ENCODE measurements at regions not wholly inside any gene's neighbourhood (a gene's known extent, or its start where the extent isn't known, plus 50 kb on each side); places are given as distances from the start of the nearest gene placed in this dataset.

- DNase-seq (ENCODE audit: low spot score): no peak
- ATAC-seq: no peak
These were observed 58.2 kb downstream of the ESM1 start for GRCh38 chr5:54927097-54927746.

DNA sequence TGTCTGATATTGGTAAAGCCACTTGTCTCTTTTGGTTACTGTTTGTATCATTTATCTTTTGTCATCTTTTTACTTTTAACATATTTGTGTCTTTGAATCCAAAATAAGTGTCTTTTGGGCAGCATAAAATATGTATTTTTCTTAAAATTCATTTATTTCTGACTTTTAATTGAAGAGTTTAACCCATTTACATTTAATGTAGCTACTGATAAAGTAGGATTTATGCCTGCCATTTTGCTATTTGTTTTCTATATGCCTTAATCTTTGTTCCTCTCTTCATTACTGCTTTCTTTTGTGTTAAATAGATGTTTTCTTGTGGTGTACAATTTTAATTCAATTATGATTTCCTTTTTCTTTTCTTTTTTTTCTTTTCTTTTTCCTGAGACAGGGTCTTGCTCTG lies 60.9 kb downstream of the ESM1 start:
- ATAC-seq: no peak

GRCh38 chr5:54917323-54917722 lies 68.1 kb downstream of the ESM1 start:
- DNase-seq (ENCODE audit: low spot score) (no peak), ATAC-seq (no peak)

More for the DNA sequence above, 60.9 kb downstream of the ESM1 start:
- DNase-seq (ENCODE audit: low spot score): no peak

DNA sequence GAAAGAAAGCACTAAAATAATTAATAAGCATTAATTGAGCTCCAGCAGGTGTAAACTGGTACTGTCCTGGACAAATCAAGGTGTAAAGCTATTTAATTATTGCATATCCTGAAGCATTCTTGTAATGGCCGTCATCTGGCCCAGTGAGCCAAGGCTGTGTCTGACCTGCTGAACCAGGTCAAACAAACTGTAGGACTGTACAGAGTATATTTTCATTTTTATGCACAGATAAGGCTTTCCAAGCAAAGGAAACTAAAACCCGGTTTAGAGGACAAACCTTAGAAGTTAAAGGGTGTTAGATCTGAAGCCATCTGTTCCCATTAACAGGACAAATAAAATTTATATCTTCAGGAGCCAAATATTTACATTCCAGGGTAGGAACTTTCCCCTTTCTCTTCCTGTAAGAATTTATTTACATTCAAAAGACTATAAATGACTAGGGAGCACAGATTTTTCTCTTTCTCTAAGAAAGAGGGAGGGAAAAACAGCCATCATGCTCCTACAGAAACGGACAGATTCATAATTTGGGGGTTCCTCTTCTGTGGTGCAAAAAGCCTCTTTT lies 69.8 kb downstream of the ESM1 start:
- ATAC-seq (no peak), DNase-seq (ENCODE audit: low spot score) (no peak)

- ATAC-seq (no peak), DNase-seq (ENCODE audit: low spot score) (no peak)
These were observed 73.4 kb downstream of the ESM1 start for GRCh38 chr5:54912021-54912420.

GRCh38 chr5:54909911-54910870 lies 75.2 kb downstream of the ESM1 start:
- no peak for ATAC-seq
- no peak for DNase-seq (ENCODE audit: low spot score)

GRCh38 chr5:54908774-54909525 lies 76.4 kb downstream of the ESM1 start:
- no peak for DNase-seq (ENCODE audit: low spot score)
- ATAC-seq: no peak

DNA sequence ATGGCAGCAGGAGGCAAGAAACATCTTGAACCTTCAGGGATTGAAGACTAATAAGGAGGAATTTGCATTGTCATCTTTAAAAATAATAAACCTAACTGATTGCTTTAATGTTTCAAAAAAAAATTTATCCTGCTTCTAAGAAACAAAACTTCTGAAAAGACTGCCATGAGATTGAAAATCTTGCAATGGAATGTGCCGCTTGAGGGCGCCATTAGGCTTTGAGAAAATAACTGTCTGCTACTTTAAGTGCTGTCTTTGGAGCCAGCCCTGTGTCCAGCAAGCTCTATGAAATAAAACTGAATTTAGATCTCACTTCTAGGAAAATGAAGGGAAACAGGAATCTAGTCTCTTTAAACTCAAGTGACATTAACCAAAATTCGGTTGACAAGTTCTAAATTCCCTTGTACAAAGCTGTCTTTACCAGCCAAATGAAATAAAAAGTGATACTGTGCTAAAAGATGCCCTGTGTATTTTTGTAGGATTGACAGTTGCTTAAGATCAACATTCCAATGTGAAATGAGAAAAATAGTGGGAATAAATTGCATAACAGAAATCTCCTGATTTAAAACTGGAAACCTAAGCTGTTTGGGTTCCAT lies 79.4 kb downstream of the ESM1 start:
- no peak for DNase-seq (ENCODE audit: low spot score)
- ATAC-seq: peak; percentile 73

DNA sequence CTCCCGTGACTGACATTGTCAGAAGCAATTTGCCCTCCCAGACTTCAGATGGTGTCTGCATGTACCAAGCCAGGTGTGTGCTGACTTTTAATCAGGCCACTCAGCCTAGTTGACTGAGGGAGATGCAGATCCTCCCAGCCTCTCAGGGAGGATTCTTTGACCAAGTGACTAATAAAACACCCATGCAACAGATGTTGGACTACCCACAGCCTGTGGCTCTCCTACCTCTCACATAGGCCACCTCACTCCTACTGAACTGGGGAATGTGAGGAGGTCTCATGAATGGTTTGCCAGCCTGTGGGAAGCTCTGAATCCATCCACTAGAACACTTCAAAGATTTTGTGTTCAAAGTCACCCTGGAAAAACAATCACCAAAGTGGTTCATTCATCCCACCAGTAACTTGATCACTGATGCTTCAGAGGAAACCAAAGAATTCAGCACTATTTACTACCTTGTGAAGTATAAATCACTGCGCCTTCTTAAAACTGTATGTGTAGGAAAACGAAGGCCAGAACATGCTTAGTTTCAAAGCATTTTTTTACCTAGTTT lies 80.1 kb downstream of the ESM1 start:
- DNase-seq (ENCODE audit: low spot score) (no peak), ATAC-seq (no peak)

- DNase-seq (ENCODE audit: low spot score): no peak
- ATAC-seq: peak; percentile 73
These were observed 81.0 kb downstream of the ESM1 start for GRCh38 chr5:54904425-54904824.

- DNase-seq (ENCODE audit: low spot score): no peak
- no peak for ATAC-seq
These were observed 82.5 kb downstream of the ESM1 start for GRCh38 chr5:54902791-54903473.

DNA sequence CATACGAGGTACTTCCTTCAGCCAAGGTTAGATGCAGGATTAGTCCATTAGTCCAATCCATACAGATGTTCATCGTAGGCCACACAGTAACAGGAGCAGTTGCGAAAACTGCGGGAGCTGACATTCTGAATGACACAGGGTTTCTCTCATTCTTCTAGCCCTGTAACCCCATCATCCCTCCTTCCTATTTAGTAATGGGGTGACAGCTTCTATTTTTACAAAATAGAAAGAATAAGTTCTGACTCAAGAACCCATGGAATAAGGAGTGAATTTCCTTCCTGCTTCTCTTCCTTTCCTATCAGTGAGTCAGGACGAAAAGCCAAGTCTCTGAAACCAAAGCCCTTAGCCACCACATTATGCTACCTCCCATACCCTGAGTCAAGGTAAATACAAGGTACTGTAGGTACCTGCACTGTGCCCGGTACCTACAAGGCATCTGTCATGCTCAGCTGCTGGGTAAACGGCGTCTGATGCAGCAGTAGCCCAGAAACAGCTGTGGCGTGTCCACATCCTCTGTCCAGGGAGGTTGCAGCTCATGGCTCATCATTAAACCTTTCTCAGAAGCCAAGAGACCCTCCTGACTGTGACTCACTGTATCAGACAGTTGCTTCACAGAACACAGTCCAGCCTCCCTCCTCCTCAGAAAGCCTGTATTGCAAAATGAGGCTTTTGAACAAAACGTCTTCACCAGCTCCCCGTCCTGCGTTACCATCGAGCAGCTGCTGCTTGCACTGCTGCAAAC lies 84.2 kb downstream of the ESM1 start:
- DNase-seq (ENCODE audit: low spot score) (no peak), ATAC-seq (no peak)

DNA sequence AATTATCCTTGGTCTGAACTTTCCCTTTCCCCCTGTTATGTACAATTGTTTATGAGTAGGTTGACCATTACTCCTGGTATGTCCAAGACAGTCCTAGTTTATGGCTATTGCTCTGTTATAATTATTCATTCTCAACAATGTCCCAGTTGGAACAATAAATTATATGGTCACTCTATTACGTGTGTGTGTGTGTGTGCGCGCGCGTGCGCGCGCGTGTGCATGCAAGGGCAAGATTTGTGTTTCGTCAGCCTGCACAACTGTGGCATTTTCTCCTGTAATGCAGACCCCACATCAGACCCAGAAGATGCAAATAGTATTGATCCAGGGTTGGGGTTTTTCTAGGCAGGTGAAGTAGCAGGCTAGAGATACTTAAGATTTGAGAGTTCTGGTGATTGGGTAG lies 88.4 kb downstream of the ESM1 start:
- no peak for DNase-seq (ENCODE audit: low spot score)
- ATAC-seq: no peak

DNA sequence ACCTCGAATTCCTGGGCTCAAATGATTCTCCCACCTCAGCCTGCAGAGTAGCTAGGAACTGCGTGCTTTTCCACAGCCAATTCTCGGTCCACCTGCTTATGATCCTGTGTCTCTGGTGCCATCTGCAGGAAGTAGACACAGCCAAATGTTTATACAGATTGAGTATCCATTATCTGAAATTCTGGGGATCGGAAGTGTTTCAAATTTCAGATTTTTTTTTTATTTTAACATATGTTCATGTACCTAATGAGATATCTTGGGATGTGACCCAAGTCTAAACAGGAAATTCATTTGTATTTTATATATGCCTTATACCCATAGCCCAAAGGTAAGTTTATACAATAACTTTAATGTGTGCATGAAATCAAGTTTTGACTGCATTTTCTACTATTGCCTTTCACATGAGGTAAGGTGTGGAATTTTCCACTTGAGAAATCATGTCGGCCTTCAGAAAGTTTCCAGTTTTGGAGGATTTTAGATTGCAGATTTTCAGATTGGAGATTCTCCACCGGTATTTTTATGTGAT lies 89.5 kb downstream of the ESM1 start:
- DNase-seq (ENCODE audit: low spot score) (no peak), ATAC-seq (peak; percentile 94)

- ATAC-seq: no peak
- DNase-seq (ENCODE audit: low spot score): no peak
These were observed 90.2 kb downstream of the ESM1 start for GRCh38 chr5:54894957-54895815.

- ATAC-seq (no peak), DNase-seq (ENCODE audit: low spot score) (no peak)
These were observed 95.6 kb downstream of the ESM1 start for GRCh38 chr5:54889826-54890225.

DNA sequence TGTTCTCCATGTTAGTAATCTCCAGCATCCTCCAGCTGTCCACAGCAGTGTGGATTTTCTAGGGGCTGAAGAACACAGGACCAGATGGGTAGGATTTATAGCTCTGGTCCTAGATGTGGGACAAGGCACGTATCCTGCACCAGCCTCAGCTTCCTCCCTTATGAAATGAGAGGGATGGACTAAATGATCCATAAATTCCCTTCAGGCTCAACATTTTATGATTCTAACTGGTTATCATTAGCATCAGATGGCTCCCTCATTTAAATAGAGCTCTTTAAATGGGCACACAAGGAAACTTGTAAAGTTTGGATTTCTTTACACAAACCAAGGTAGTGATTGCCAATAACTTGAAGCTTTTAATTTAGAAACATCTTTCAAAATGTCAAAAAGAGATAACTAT lies 97.7 kb downstream of the ESM1 start:
- DNase-seq (ENCODE audit: low spot score): no peak
- no peak for ATAC-seq

GRCh38 chr5:54886866-54887265 lies 98.5 kb downstream of the ESM1 start:
- no peak for DNase-seq (ENCODE audit: low spot score)
- ATAC-seq: no peak
